HepG2 (cell line): ENCODE measurements at regions not wholly inside any gene's neighbourhood (a gene's known extent, or its start where the extent isn't known, plus 50 kb on each side); places are given as distances from the start of the nearest gene placed in this dataset.

Experiments used
- ATAC-seq: fragments of 200-7000 bp; cut with Tn5 transposase; 3 replicates; pipeline ENCODE4 v1.9.1; 2020; ENCODE audit warnings: mild to moderate bottlenecking, moderate library complexity
- BruUV-seq: library from RNA; stranded (reverse); fragments of 400-500 nt; replicated peaks from 2 replicates; lab custom pipeline; 2021; lab: Mats Ljungman, UMichigan
- CTCF ChIA-PET: fragments of 300-600 bp; formaldehyde crosslinking; extraction: SDS; loops from one replicate; lab custom pipeline; 2021; ENCODE audit warnings: low total read pairs, inconsistent platforms, low intra/inter-chr PET ratio; lab: Yijun Ruan, JAX
- POLR2A ChIA-PET: fragments of 350-600 bp; sonication (Branson Sonifier 250); formaldehyde crosslinking; loops from one replicate; lab custom pipeline; 2020; ENCODE audit warnings: antibody characterized with exemption, inconsistent platforms; lab: Yijun Ruan, JAX
- DNase-seq: peaks from one replicate; pipeline ENCODE4 v3.0.0-alpha.2; 2015; ENCODE audit warnings: low spot score
- FAIRE-seq: peaks from 3 replicates; lab custom pipeline; 2011; peaks lifted over from hg19 to GRCh38; lab: Jason Lieb, UNC
- H2AFZ ChIP-seq: one replicate; pipeline ENCODE4 v1.6.1; 2011; ENCODE audit warnings: low read length, inconsistent platforms
- H3K27ac ChIP-seq: fragments of 300-600 bp; 3 replicates; pipeline ENCODE4 v1.8.0; 2011; ENCODE audit warnings: mixed run types, mild to moderate bottlenecking, mixed read lengths, low read length, inconsistent platforms; ENCODE audit not compliant: insufficient read depth; ENCODE audit errors: extremely low read length
- H3K27me3 ChIP-seq, 2 experiments: fragments of 200-600 bp in 1 of 2; 2 replicates in 1 of 2; 3 replicates in 1 of 2; pipeline versions ENCODE4 v1.6.0 to v1.8.0; 2011; ENCODE audit warnings: low read length in 2 of 2, mild to moderate bottlenecking in 2 of 2, moderate library complexity in 2 of 2, inconsistent platforms in 1 of 2; ENCODE audit not compliant: insufficient read depth in 2 of 2, control insufficient read depth in 1 of 2
- H3K36me3 ChIP-seq, 2 experiments: fragments of 200-600 bp in 1 of 2; replicated peaks in 1 of 2; 2 replicates in 1 of 2; 3 replicates in 1 of 2; pipeline versions ENCODE4 v1.5.1 to v1.8.0; 2011; ENCODE audit warnings: low read length in 2 of 2, inconsistent platforms in 1 of 2; ENCODE audit not compliant: insufficient read depth in 2 of 2, control insufficient read depth in 1 of 2
- H3K4me1 ChIP-seq: 2 replicates; pipeline ENCODE4 v1.5.1; 2012; ENCODE audit warnings: low read length, inconsistent platforms; ENCODE audit not compliant: insufficient read depth
- H3K4me2 ChIP-seq: 2 replicates; pipeline ENCODE4 v1.6.0; 2011; ENCODE audit warnings: low read depth, low read length, inconsistent platforms
- H3K4me3 ChIP-seq, 3 experiments: fragments of 200-600 bp in 1 of 3; sonication (generic), shearing (Covaris generic) in 1 of 3; replicated peaks in 1 of 3; 2 replicates each; pipeline ENCODE4 v1.5.1; 2011 to 2016; ENCODE audit warnings: low read length in 3 of 3, inconsistent platforms in 2 of 3, low read depth in 2 of 3, mild to moderate bottlenecking in 2 of 3, control low read depth in 1 of 3, mixed read lengths in 1 of 3; ENCODE audit not compliant: insufficient read depth in 1 of 3
- H3K79me2 ChIP-seq: one replicate; pipeline ENCODE4 v1.6.1; 2011; ENCODE audit warnings: low read length, inconsistent platforms; ENCODE audit not compliant: insufficient read depth
- H3K9ac ChIP-seq: 2 replicates; pipeline ENCODE4 v1.6.0; 2011; ENCODE audit warnings: mild to moderate bottlenecking, low read depth, low read length, inconsistent platforms; ENCODE audit not compliant: insufficient read depth
- H3K9me3 ChIP-seq: 2 replicates; pipeline ENCODE4 v1.5.1; 2012; ENCODE audit warnings: mild to moderate bottlenecking, low read length
- H4K20me1 ChIP-seq: 2 replicates; pipeline ENCODE4 v1.6.0; 2011; ENCODE audit warnings: inconsistent platforms, mild to moderate bottlenecking, low read length, moderate library complexity; ENCODE audit not compliant: insufficient read depth
- DZIP1 ChIP-seq: sonication (generic); formaldehyde crosslinking; IDR thresholded peaks from 2 replicates; pipeline ENCODE4 v1.5.0; 2020; ENCODE audit warnings: mild to moderate bottlenecking, missing genetic modification reagents
- GLMP ChIP-seq: sonication (generic); formaldehyde crosslinking; IDR thresholded peaks from 2 replicates; pipeline ENCODE4 v1.9.0; 2021; ENCODE audit warnings: missing genetic modification reagents, mild to moderate bottlenecking, borderline replicate concordance
- HHEX ChIP-seq: IDR thresholded peaks from 2 replicates; pipeline ENCODE4 v1.6.1; 2016; ENCODE audit warnings: control low read depth
- JUN ChIP-seq: sonication (generic); formaldehyde crosslinking; IDR thresholded peaks from 2 replicates; pipeline ENCODE4 v1.4.0; 2020; ENCODE audit warnings: mild to moderate bottlenecking, missing genetic modification reagents
- MXD4 ChIP-seq: IDR thresholded peaks from 2 replicates; pipeline ENCODE4 v1.6.1; 2016; ENCODE audit warnings: mild to moderate bottlenecking, missing biosample characterization, missing genetic modification reagents
- PRDM10 ChIP-seq: sonication (generic); formaldehyde crosslinking; IDR thresholded peaks from 2 replicates; pipeline ENCODE4 v1.4.0; 2020; ENCODE audit warnings: low read depth, missing genetic modification reagents
- RFX1 ChIP-seq: fragments of 450-650 bp; IDR thresholded peaks from 2 replicates; pipeline ENCODE4 v1.6.1; 2017
- RFX5 ChIP-seq: IDR thresholded peaks from 2 replicates; pipeline ENCODE4 v1.6.1; 2011; ENCODE audit warnings: low read depth, low read length, improper control_type of control experiment
- SP2 ChIP-seq: sonication (generic); formaldehyde crosslinking; IDR thresholded peaks from 2 replicates; pipeline ENCODE4 v1.5.1; 2020; ENCODE audit warnings: mild to moderate bottlenecking, missing genetic modification reagents
- ZBTB34 ChIP-seq: sonication (generic); formaldehyde crosslinking; IDR thresholded peaks from 2 replicates; pipeline ENCODE4 v1.8.0; 2022; ENCODE audit warnings: mild to moderate bottlenecking, missing genetic modification reagents
- ZNF768 ChIP-seq: sonication (generic); formaldehyde crosslinking; IDR thresholded peaks from 2 replicates; pipeline ENCODE4 v1.4.0; 2020; ENCODE audit warnings: missing genetic modification reagents
- WGBS: methylation state at CpG from one replicate; pipeline ENCODE4 v1.1.6; 2017; ENCODE audit warnings: low lambda C conversion rate; 5-methylcytosine and 5-hydroxymethylcytosine counted together
- in situ Hi-C: cut with HindIII; loops from 2 replicates; pipeline ENCODE4 v1.10.0; 2017; ENCODE audit warnings: low pct_unique_long_range_greater_than_20kb; ENCODE audit not compliant: extremely low pct_ligation_motif_present
- intact Hi-C: fragments of 100-400 bp; cut with micrococcal nuclease; formaldehyde crosslinking; loops from one replicate; pipeline ENCODE4 v1.10.0; 2022; ENCODE audit not compliant: unreplicated experiment

- no peaks in the 10 kb centered on the region for H3K36me3 ChIP-seq
- no peak overlapping the region for H2AFZ ChIP-seq
- no peak for DNase-seq
- no peak for FAIRE-seq
- 40% methylated on average over 2 of the region's 3 CpGs for WGBS
- POLR2A ChIA-PET: no interaction called here
- no peaks in the 10 kb centered on the region for H3K9me3 ChIP-seq
- CTCF ChIA-PET: no interaction called here
- no peak for ATAC-seq
- H3K4me3 ChIP-seq: no peak overlapping the region
- no peak overlapping the region for H3K9ac ChIP-seq
- H3K79me2 ChIP-seq: no peaks in the 10 kb centered on the region
- no peaks in the 10 kb centered on the region for H4K20me1 ChIP-seq
- H3K4me2 ChIP-seq: no peak overlapping the region
- BruUV-seq: no TSS peak
- in situ Hi-C loops: no loop called here
- H3K27me3 ChIP-seq: no peaks in the 10 kb centered on the region
- no peaks in the 10 kb centered on the region for H3K4me1 ChIP-seq
- H3K27ac ChIP-seq: no peak overlapping the region
- TF ChIP-seq RFX1 (no peak), SP2 (CRISPR knock-in tag) (no peak), DZIP1 (CRISPR knock-in tag) (no peak), MXD4 (CRISPR knock-in tag) (no peak)
- intact Hi-C loops: no loop called here
These were observed 908.3 kb downstream of the GRID1 start for GRCh38 chr10:85458324-85458723.

- 46% methylated on average over 10 of the region's 10 CpGs for WGBS
- DNase-seq: no peak
- H3K4me1 ChIP-seq: no peaks in the 10 kb centered on the region
- BruUV-seq: no TSS peak
- H3K9me3 ChIP-seq: no peaks in the 10 kb centered on the region
- in situ Hi-C loops (no loop called here), intact Hi-C loops (no loop called here)
- ChIA-PET POLR2A (no interaction called here), CTCF (no interaction called here)
- ATAC-seq: no peak
- H3K79me2 ChIP-seq: no peaks in the 10 kb centered on the region
- H2AFZ ChIP-seq: no peak overlapping the region
- no peaks in the 10 kb centered on the region for H3K36me3 ChIP-seq
- H3K27me3 ChIP-seq: no peaks in the 10 kb centered on the region
- FAIRE-seq: no peak
- no peaks in the 10 kb centered on the region for H4K20me1 ChIP-seq
- no peak overlapping the region for H3K27ac ChIP-seq
- H3K9ac ChIP-seq: no peak overlapping the region
- no peak overlapping the region for H3K4me2 ChIP-seq
- H3K4me3 ChIP-seq: no peak overlapping the region
- TF ChIP-seq HHEX (CRISPR knock-in tag) (no peak), GLMP (CRISPR knock-in tag) (no peak), ZBTB34 (CRISPR knock-in tag) (no peak), PRDM10 (CRISPR knock-in tag) (no peak), JUN (CRISPR knock-in tag) (no peak), ZNF768 (CRISPR knock-in tag) (no peak), RFX5 (no peak)
These were observed 906.7 kb downstream of the GRID1 start for GRCh38 chr10:85459906-85460305.
